ENCODE measurements at regions not wholly inside any gene's neighbourhood (a gene's known extent, or its start where the extent isn't known, plus 50 kb on each side); places are given as distances from the start of the nearest gene placed in this dataset.

- TF ChIP-seq CTCF (conservative IDR thresholded peaks at IDR 0.05) (no peak), ZFX (IDR thresholded peaks at IDR 0.05) (no peak)
Observed at GRCh38 chr16:60110531-60110930, 1376.4 kb upstream of the GOT2 start.
